ENCODE measurements at regions not wholly inside any gene's neighbourhood (a gene's known extent, or its start where the extent isn't known, plus 50 kb on each side); places are given as distances from the start of the nearest gene placed in this dataset.

DNA sequence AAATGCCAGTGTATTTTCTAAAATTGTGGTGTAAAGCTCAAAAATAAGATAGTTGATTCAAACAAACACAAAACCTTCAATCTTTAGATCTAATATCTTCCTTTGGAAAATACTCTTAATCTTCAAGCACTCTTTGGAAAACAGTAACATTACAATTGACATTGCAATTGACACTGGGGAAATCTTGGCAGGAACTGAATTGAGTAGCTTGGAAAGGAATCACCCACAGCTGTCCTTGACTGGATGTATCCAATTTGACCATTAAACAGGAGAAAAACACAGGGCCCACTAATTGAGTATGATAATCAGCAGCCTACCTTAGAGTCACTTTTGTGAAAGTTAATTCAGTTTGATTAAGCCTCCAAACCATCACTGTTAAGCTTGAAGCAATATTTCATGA lies 776.7 kb downstream of the DTWD2 start:
- TF ChIP-seq, protein P1, sequence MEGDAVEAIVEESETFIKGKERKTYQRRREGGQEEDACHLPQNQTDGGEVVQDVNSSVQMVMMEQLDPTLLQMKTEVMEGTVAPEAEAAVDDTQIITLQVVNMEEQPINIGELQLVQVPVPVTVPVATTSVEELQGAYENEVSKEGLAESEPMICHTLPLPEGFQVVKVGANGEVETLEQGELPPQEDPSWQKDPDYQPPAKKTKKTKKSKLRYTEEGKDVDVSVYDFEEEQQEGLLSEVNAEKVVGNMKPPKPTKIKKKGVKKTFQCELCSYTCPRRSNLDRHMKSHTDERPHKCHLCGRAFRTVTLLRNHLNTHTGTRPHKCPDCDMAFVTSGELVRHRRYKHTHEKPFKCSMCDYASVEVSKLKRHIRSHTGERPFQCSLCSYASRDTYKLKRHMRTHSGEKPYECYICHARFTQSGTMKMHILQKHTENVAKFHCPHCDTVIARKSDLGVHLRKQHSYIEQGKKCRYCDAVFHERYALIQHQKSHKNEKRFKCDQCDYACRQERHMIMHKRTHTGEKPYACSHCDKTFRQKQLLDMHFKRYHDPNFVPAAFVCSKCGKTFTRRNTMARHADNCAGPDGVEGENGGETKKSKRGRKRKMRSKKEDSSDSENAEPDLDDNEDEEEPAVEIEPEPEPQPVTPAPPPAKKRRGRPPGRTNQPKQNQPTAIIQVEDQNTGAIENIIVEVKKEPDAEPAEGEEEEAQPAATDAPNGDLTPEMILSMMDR (IDR thresholded peaks at IDR 0.05): no peak
- TF ChIP-seq POLR2AphosphoS5 (IDR thresholded peaks at IDR 0.05) (no peak), POLR2A (IDR thresholded peaks at IDR 0.05) (no peak)
